ENCODE measurements at regions not wholly inside any gene's neighbourhood (a gene's known extent, or its start where the extent isn't known, plus 50 kb on each side); places are given as distances from the start of the nearest gene placed in this dataset.

- Mint-ChIP-seq H3K9me3 (peaks cover 3% of the 10 kb centered on the region), H3K27me3 (ENCODE audit: low read depth) (no peaks in the 10 kb centered on the region), H3K4me1 (peaks cover 5% of the 10 kb centered on the region), H3K36me3 (ENCODE audit: low read depth) (no peaks in the 10 kb centered on the region), H3K27ac (no peak overlapping the region), H3K4me3 (no peak overlapping the region)
- TF ChIP-seq, protein P1, sequence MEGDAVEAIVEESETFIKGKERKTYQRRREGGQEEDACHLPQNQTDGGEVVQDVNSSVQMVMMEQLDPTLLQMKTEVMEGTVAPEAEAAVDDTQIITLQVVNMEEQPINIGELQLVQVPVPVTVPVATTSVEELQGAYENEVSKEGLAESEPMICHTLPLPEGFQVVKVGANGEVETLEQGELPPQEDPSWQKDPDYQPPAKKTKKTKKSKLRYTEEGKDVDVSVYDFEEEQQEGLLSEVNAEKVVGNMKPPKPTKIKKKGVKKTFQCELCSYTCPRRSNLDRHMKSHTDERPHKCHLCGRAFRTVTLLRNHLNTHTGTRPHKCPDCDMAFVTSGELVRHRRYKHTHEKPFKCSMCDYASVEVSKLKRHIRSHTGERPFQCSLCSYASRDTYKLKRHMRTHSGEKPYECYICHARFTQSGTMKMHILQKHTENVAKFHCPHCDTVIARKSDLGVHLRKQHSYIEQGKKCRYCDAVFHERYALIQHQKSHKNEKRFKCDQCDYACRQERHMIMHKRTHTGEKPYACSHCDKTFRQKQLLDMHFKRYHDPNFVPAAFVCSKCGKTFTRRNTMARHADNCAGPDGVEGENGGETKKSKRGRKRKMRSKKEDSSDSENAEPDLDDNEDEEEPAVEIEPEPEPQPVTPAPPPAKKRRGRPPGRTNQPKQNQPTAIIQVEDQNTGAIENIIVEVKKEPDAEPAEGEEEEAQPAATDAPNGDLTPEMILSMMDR (IDR thresholded peaks at IDR 0.05; ENCODE audit: unreplicated experiment in 3 of 3): peak; percentile 65 to 72 (median 67)
Observed at GRCh38 chr5:36414869-36415282, 113.2 kb upstream of the RANBP3L start.

DNA sequence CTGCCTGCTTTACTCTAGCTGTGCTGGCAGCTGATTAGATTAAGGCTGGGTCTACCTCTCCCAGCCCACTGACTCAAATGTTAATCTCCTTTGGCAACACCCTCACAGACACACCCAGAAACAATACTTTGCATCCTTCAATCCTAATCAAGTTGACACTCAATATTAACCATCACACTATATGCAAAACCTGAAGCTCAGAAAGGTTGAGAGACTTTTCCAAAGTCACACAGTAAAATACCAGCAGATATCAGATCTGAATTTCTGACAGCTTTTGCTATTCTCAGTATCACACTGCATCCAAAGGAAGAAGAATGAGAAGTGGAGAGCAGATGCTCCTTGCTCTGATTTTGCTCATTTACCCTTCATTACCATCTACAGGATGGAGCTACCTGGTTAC lies 114.9 kb upstream of the RANBP3L start:
- no peak overlapping the region for H3K27ac Mint-ChIP-seq

GRCh38 chr5:36417221-36417620 lies 115.5 kb upstream of the RANBP3L start:
- H3K4me1 Mint-ChIP-seq: peaks cover 5% of the 10 kb centered on the region
- TF ChIP-seq, protein P1 (IDR thresholded peaks at IDR 0.05; ENCODE audit: unreplicated experiment in 3 of 3): no peak
- no peaks in the 10 kb centered on the region for H3K36me3 Mint-ChIP-seq (ENCODE audit: low read depth)
- no peak overlapping the region for H3K27ac Mint-ChIP-seq
- no peaks in the 10 kb centered on the region for H3K9me3 Mint-ChIP-seq
- H3K4me3 Mint-ChIP-seq: no peak overlapping the region
- H3K27me3 Mint-ChIP-seq (ENCODE audit: low read depth): no peaks in the 10 kb centered on the region

More for the DNA sequence above, 114.9 kb upstream of the RANBP3L start:
- H3K9me3 Mint-ChIP-seq: no peaks in the 10 kb centered on the region
- peaks cover 5% of the 10 kb centered on the region for H3K4me1 Mint-ChIP-seq
- no peaks in the 10 kb centered on the region for H3K27me3 Mint-ChIP-seq (ENCODE audit: low read depth)
- H3K36me3 Mint-ChIP-seq (ENCODE audit: low read depth): no peaks in the 10 kb centered on the region
- H3K4me3 Mint-ChIP-seq: no peak overlapping the region
- TF ChIP-seq, protein P1 (IDR thresholded peaks at IDR 0.05; ENCODE audit: unreplicated experiment in 3 of 3): no peak

DNA sequence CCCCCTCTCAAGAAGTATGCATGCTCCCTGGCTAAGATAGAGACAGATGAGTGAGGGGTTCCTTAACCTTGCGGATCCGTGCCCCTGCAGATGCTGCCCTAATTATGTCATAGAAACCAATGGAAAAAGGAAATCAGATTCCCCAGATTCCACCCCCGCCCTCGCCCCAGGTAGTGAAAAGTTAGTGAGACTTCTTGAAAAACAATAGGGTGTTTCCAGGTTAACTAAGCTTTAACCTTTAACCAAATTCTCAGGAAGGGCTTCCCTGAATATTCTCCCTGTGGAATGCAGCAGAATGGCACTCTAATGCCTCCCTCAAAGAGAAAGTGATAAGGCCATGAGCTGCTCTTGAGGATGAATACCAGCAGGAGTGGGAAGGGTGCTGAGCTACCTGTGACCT lies 116.0 kb upstream of the RANBP3L start:
- TF ChIP-seq, protein P1 (IDR thresholded peaks at IDR 0.05; ENCODE audit: unreplicated experiment in 3 of 3): no peak
- no peaks in the 10 kb centered on the region for H3K36me3 Mint-ChIP-seq (ENCODE audit: low read depth)
- H3K27me3 Mint-ChIP-seq (ENCODE audit: low read depth): no peaks in the 10 kb centered on the region
- H3K4me3 Mint-ChIP-seq: no peak overlapping the region
- no peak overlapping the region for H3K27ac Mint-ChIP-seq
- no peaks in the 10 kb centered on the region for H3K9me3 Mint-ChIP-seq
- H3K4me1 Mint-ChIP-seq: peaks cover 5% of the 10 kb centered on the region

DNA sequence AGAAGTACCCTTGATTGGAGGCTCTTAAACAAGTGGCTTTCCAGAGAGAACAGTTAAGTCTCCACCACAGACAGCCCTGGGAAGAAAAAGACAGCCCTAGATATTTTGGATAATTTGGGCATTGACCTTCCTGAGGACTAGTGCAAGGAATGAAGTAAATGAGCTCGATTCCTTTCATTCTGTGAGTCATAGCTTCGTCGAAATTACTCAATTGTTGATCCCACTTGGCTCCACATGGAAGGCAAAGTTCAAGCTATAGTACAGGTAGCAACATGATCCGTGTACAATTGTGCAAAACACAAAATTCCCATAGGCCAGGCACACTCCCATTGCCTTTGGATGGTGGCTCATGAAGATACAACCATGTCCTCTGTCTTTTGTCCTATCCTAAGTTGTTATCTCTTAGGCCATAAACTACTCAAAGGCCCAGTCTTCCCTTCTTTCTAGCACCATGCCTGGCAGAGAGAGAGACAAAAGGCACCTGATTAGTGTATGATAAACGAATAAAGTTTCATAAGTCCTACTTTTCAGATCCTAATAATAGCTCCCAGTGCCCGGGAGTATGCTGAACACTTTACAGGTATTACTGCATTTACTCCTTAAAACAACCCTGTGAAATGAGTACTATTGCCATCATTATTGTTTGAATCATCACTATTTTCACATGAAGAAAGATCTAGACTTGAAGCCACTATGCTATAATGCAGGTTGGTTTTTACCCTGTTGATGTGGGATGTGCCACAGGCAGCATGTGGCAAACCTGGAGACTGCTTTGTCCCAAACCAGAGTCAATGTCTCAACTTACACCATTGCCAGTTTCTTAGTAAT lies 116.7 kb upstream of the RANBP3L start:
- Mint-ChIP-seq H3K4me1 (peaks cover 11% of the 10 kb centered on the region), H3K27me3 (ENCODE audit: low read depth) (no peaks in the 10 kb centered on the region), H3K27ac (no peak overlapping the region), H3K36me3 (ENCODE audit: low read depth) (no peaks in the 10 kb centered on the region), H3K9me3 (no peaks in the 10 kb centered on the region), H3K4me3 (no peak overlapping the region)
- TF ChIP-seq, protein P1 (IDR thresholded peaks at IDR 0.05; ENCODE audit: unreplicated experiment in 3 of 3): no peak

GRCh38 chr5:36421256-36421655 lies 119.6 kb upstream of the RANBP3L start:
- Mint-ChIP-seq H3K27ac (no peak overlapping the region), H3K9me3 (no peaks in the 10 kb centered on the region), H3K27me3 (ENCODE audit: low read depth) (no peaks in the 10 kb centered on the region), H3K4me3 (no peak overlapping the region), H3K4me1 (peaks cover 13% of the 10 kb centered on the region), H3K36me3 (ENCODE audit: low read depth) (no peaks in the 10 kb centered on the region)
- TF ChIP-seq, protein P1 (IDR thresholded peaks at IDR 0.05; ENCODE audit: unreplicated experiment in 3 of 3): no peak

Measured in nephron (organoid).